ENCODE measurements at regions not wholly inside any gene's neighbourhood (a gene's known extent, or its start where the extent isn't known, plus 50 kb on each side); places are given as distances from the start of the nearest gene placed in this dataset.

DNA sequence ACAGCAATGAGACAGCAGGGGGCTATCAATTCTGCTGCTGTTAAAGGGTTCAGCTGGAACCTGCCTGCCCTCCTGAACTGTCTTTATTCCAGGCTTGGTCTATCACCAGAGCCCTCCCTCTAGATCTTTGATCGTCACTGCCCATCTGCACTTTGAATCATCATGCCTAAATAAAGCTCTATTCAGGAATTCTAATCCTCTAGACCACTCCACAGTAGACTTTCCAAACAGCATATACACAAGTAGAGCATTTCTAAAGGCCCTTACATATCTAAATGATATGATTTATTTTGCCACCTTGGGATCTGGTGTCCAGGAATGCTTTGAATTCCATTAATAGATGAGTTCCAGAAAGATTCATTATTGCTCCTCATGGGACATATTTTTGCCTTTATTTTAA lies 542.1 kb upstream of the SYT4 start:
- Histone ChIP-seq H3K36me3 (ENCODE audit: insufficient read depth in 1 of 2, low read depth in 1 of 2) (no peaks in the 10 kb centered on the region), H3K27ac (no peak overlapping the region), H3K4me3 (no peak overlapping the region), H3K4me1 (no peaks in the 10 kb centered on the region), H3K27me3 (ENCODE audit: insufficient read depth in 3 of 3, low read length in 2 of 3) (no peaks in the 10 kb centered on the region), H3K9me3 (peaks cover 4% of the 10 kb centered on the region)
- ATAC-seq, result no peak
- no peak for TF ChIP-seq CTCF (IDR thresholded peaks at IDR 0.05)
- no peak for DNase-seq
- intact Hi-C loops (cut with DNase I), result no loop called here
- 15 to 30% (median 27%) methylated on average over 1 of the region's 1 CpG for WGBS, 3 donors

DNA sequence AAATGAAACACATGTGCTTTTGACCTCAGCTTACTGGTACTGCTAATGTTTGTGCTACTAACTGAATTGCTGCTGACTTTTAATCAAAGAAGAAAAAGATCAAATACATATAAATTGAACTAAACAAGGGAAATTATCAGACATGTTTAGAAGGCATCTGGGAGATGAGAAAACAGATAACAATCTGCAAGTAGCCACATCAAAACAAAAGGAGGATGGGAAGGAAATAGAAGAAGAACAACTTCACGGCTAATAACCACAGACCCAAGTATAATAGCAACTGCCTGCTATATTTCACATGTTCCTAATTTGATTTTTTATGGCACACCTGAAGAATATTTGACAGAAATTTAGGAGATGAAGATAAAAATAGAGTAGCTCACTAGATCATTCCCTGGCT lies 542.6 kb upstream of the SYT4 start:
- H3K9me3 ChIP-seq, result peaks cover 4% of the 10 kb centered on the region
- intact Hi-C loops (cut with DNase I), result no loop called here
- no peaks in the 10 kb centered on the region for H3K4me1 ChIP-seq
- no peak for DNase-seq
- WGBS, 3 donors, result 77 to 84% (median 83%) methylated on average over 1 of the region's 1 CpG
- no peak for TF ChIP-seq CTCF (IDR thresholded peaks at IDR 0.05)
- H3K4me3 ChIP-seq, result no peak overlapping the region
- no peaks in the 10 kb centered on the region for H3K36me3 ChIP-seq (ENCODE audit: insufficient read depth in 1 of 2, low read depth in 1 of 2)
- ATAC-seq, result no peak
- H3K27ac ChIP-seq, result no peak overlapping the region
- H3K27me3 ChIP-seq (ENCODE audit: insufficient read depth in 3 of 3, low read length in 2 of 3), result no peaks in the 10 kb centered on the region

DNA sequence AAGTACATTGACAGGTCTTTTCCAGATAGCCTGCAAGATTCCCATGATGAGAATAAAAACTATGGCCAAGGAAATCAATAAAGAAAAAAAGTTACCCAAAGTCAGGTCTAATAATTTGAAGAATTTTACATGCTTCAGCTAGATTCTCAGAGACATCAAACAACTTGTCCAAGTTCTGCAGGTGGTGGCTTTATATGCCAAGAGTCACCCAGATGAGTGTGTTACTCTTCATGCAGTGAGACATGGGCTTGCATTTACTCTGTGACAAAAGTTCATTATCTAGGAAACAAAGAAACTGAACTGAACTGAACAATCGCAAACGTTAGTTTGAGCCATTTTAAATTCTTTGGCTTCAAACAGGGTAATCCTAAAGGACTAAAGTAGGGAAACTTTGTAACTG lies 548.5 kb upstream of the SYT4 start:
- DNase-seq (no peak), ATAC-seq (no peak)
- intact Hi-C loops (cut with DNase I), result no loop called here
- Histone ChIP-seq H3K4me3 (no peak overlapping the region), H3K4me1 (no peaks in the 10 kb centered on the region), H3K27me3 (ENCODE audit: insufficient read depth in 3 of 3, low read length in 2 of 3) (no peaks in the 10 kb centered on the region), H3K36me3 (ENCODE audit: insufficient read depth in 1 of 2, low read depth in 1 of 2) (no peaks in the 10 kb centered on the region), H3K27ac (no peak overlapping the region), H3K9me3 (no peaks in the 10 kb centered on the region)
- TF ChIP-seq CTCF (IDR thresholded peaks at IDR 0.05), result no peak
- WGBS, 3 donors, result 40 to 49% (median 45%) methylated on average over 2 of the region's 2 CpGs

DNA sequence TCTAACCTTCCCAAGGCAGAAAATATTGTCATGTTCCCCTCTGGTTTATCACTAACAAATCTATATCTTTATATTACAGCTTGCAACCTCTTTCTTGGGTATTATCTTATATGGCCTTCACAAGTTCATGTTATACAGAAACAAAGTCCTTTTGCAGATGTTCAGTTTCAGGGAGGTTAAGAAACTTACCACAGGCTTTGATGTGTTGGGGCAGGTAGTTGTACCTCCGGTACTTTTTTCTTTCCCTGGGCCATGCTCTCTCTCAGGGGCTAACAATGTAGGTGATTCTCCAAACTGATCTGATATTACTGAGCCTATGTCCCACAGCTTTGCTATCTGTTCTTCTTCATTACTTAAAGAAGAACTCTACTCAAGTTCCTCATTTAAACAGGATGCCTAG lies 548.9 kb upstream of the SYT4 start:
- Histone ChIP-seq H3K9me3 (no peaks in the 10 kb centered on the region), H3K27me3 (ENCODE audit: insufficient read depth in 3 of 3, low read length in 2 of 3) (no peaks in the 10 kb centered on the region), H3K36me3 (ENCODE audit: insufficient read depth in 1 of 2, low read depth in 1 of 2) (no peaks in the 10 kb centered on the region), H3K27ac (no peak overlapping the region), H3K4me3 (no peak overlapping the region), H3K4me1 (no peaks in the 10 kb centered on the region)
- DNase-seq (no peak), ATAC-seq (no peak)
- TF ChIP-seq CTCF (IDR thresholded peaks at IDR 0.05), result no peak
- 98 to 100% (median 100%) methylated on average over 1 of the region's 1 CpG for WGBS, 3 donors
- intact Hi-C loops (cut with DNase I), result no loop called here

- no peak for DNase-seq
- Histone ChIP-seq H3K4me3 (no peak overlapping the region), H3K4me1 (no peaks in the 10 kb centered on the region), H3K27ac (no peak overlapping the region), H3K27me3 (ENCODE audit: insufficient read depth in 3 of 3, low read length in 2 of 3) (no peaks in the 10 kb centered on the region), H3K36me3 (ENCODE audit: insufficient read depth in 1 of 2, low read depth in 1 of 2) (no peaks in the 10 kb centered on the region), H3K9me3 (no peaks in the 10 kb centered on the region)
- intact Hi-C loops (cut with DNase I), result no loop called here
- no peak for ATAC-seq
- TF ChIP-seq CTCF (IDR thresholded peaks at IDR 0.05), result no peak
- 42 to 53% (median 53%) methylated on average over 4 of the region's 4 CpGs for WGBS, 3 donors
These were observed 550.0 kb upstream of the SYT4 start for GRCh38 chr18:43827311-43827710.
